ENCODE measurements at regions not wholly inside any gene's neighbourhood (a gene's known extent, or its start where the extent isn't known, plus 50 kb on each side); places are given as distances from the start of the nearest gene placed in this dataset.

DNA sequence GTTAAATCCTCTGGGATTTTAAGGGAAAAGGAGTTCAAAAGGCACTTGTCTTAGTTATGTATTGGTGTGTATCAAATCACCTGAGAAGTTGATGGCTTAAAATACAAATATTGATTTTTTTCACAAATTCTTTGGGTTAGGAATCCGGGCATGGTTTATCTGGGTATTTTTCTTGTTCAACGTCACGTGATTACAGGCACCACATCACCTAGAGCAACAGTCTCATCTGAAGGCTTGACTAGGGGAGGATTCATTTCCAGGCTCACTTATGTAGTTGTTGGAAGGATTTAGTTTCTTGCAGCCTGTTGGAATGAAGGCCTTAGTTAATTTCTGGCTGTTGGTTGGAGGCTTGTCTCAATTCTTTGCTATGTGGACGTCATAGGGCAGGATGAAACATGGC lies 326.1 kb downstream of the STIM2 start:
- no peaks in the 10 kb centered on the region for H3K36me3 ChIP-seq (ENCODE audit: insufficient read depth, low read length)
- H3K27me3 ChIP-seq (ENCODE audit: control insufficient read depth in 1 of 2, insufficient read depth in 2 of 2, low read length in 2 of 2): no peaks in the 10 kb centered on the region
- H3K4me3 ChIP-seq (ENCODE audit: low read depth in 1 of 2, low read length in 2 of 2): no peak overlapping the region
- H3K27ac ChIP-seq (ENCODE audit: low read depth, low read length): no peak overlapping the region
- H3K4me1 ChIP-seq (ENCODE audit: insufficient read depth, low read length): no peaks in the 10 kb centered on the region
- no peak overlapping the region for H3K9ac ChIP-seq (ENCODE audit: low read length)
- no peaks in the 10 kb centered on the region for H3K9me3 ChIP-seq (ENCODE audit: low read length)

DNA sequence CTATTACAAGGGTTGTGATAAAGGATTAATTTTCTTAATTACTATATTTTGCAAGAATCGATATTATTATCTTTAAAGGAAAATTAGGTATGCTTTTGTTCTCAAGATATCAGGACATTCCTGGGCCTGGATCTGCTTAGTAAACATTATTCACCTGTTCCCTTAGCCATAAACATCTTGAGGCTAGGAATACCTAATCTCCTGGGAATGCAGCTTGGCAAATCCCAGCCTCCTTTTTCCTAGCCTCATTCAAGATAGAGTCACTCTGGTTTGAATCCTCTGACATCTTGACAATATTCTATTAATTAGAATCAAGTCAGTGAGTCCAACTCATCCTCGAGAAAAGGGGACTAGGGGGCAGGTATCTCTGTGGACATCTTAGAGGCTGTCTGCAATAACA lies 327.1 kb downstream of the STIM2 start:
- H3K27ac ChIP-seq (ENCODE audit: low read depth, low read length): no peak overlapping the region
- no peaks in the 10 kb centered on the region for H3K4me1 ChIP-seq (ENCODE audit: insufficient read depth, low read length)
- H3K36me3 ChIP-seq (ENCODE audit: insufficient read depth, low read length): no peaks in the 10 kb centered on the region
- H3K9ac ChIP-seq (ENCODE audit: low read length): no peak overlapping the region
- H3K27me3 ChIP-seq (ENCODE audit: control insufficient read depth in 1 of 2, insufficient read depth in 2 of 2, low read length in 2 of 2): no peaks in the 10 kb centered on the region
- no peak overlapping the region for H3K4me3 ChIP-seq (ENCODE audit: low read depth in 1 of 2, low read length in 2 of 2)
- no peaks in the 10 kb centered on the region for H3K9me3 ChIP-seq (ENCODE audit: low read length)

DNA sequence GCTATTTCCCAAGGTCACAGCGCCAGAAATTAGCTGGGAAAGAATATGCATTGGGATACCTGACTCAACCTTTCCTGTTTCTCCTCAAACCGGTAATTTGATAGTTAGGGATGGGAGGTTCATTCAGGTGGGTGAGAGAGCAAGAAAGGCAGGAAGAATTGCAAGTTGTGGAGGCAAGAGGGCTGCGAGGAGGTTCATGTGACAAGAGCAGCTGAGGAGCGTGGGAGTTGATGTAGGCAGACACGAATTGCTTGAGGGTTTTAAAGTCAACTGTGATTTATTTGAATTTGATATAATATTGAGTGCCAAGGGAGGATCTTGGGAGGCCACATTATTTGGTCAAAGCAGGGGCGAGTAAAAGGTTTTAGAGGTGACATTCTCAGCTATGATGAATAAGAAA lies 329.0 kb downstream of the STIM2 start:
- H3K27me3 ChIP-seq (ENCODE audit: control insufficient read depth in 1 of 2, insufficient read depth in 2 of 2, low read length in 2 of 2): no peaks in the 10 kb centered on the region
- no peak overlapping the region for H3K4me3 ChIP-seq (ENCODE audit: low read depth in 1 of 2, low read length in 2 of 2)
- no peaks in the 10 kb centered on the region for H3K36me3 ChIP-seq (ENCODE audit: insufficient read depth, low read length)
- no peak overlapping the region for H3K27ac ChIP-seq (ENCODE audit: low read depth, low read length)
- H3K9ac ChIP-seq (ENCODE audit: low read length): no peak overlapping the region
- H3K4me1 ChIP-seq (ENCODE audit: insufficient read depth, low read length): no peaks in the 10 kb centered on the region
- no peaks in the 10 kb centered on the region for H3K9me3 ChIP-seq (ENCODE audit: low read length)

DNA sequence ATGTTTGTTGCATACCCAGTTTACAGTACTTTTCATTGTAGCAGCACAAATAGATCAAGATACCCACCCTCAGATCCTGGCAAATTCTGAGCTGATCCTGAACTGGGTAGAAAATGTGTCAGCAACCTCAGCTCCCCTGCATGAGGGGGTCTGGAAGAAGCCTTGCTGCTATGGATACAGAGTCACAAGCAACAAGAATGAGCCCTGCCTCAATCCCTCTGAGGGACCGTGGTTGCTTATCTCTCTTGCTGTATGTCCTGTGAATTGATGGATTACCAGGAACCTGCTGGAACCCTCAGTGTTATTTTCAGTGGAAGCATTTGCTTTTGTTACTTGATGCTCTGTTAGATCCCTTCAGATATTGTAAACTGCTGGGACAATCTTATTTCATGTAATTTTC lies 331.0 kb downstream of the STIM2 start:
- Histone ChIP-seq H3K4me3 (ENCODE audit: low read depth in 1 of 2, low read length in 2 of 2) (no peak overlapping the region), H3K4me1 (ENCODE audit: insufficient read depth, low read length) (no peaks in the 10 kb centered on the region), H3K36me3 (ENCODE audit: insufficient read depth, low read length) (no peaks in the 10 kb centered on the region), H3K9ac (ENCODE audit: low read length) (no peak overlapping the region), H3K9me3 (ENCODE audit: low read length) (no peaks in the 10 kb centered on the region), H3K27me3 (ENCODE audit: control insufficient read depth in 1 of 2, insufficient read depth in 2 of 2, low read length in 2 of 2) (no peaks in the 10 kb centered on the region), H3K27ac (ENCODE audit: low read depth, low read length) (no peak overlapping the region)

DNA sequence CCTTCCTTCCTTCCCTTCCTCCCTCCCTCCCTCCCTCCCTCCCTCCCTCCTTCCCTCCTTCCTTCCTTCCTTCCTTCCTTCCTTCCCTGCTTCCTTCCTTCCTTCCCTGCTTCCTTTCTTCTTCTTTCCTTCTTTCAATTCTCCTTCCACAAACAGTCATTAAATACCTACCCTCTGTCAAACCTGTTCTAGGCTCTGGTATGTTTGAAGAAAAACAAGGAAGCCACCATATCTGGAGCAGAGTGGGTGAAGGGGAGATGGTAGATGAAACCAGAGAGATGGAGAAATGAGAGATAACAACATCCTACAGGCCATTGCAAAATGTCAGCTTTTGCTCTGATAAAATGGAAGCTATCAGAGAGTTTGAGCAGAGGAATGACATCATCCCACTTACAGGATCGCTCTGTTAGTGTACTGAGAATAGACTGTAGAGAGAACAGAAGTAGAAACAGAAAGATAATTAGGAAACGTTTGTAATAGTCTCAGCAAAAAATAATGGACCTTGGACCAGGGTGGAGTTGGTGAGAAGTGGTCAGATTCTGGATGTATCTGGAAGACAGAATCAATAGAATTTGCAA lies 334.0 kb downstream of the STIM2 start:
- Histone ChIP-seq H3K4me3 (ENCODE audit: low read depth in 1 of 2, low read length in 2 of 2) (no peak overlapping the region), H3K36me3 (ENCODE audit: insufficient read depth, low read length) (no peaks in the 10 kb centered on the region), H3K27me3 (ENCODE audit: control insufficient read depth in 1 of 2, insufficient read depth in 2 of 2, low read length in 2 of 2) (no peaks in the 10 kb centered on the region), H3K9me3 (ENCODE audit: low read length) (no peaks in the 10 kb centered on the region), H3K27ac (ENCODE audit: low read depth, low read length) (no peak overlapping the region), H3K9ac (ENCODE audit: low read length) (no peak overlapping the region), H3K4me1 (ENCODE audit: insufficient read depth, low read length) (no peaks in the 10 kb centered on the region)

DNA sequence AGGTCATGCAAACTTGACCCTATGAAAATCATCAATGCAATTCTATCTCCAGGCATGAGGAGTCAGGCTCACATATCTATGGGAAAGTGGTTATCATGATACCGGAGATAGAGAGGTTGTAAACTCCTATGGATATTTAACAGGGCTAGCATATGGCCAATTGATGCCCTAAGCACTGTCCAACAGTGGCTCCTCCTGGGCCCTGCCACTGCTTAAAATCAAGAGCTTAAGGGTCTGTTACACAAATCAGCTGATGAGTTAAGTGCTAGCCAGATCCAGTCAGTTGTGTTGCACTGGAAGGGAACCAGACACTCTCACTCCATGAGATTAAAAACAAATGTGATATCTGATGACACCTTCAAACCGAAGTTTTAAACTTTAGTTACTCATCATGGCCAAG lies 337.6 kb downstream of the STIM2 start:
- no peaks in the 10 kb centered on the region for H3K4me1 ChIP-seq (ENCODE audit: insufficient read depth, low read length)
- H3K27ac ChIP-seq (ENCODE audit: low read depth, low read length): no peak overlapping the region
- H3K27me3 ChIP-seq (ENCODE audit: control insufficient read depth in 1 of 2, insufficient read depth in 2 of 2, low read length in 2 of 2): no peaks in the 10 kb centered on the region
- no peaks in the 10 kb centered on the region for H3K9me3 ChIP-seq (ENCODE audit: low read length)
- no peak overlapping the region for H3K9ac ChIP-seq (ENCODE audit: low read length)
- H3K36me3 ChIP-seq (ENCODE audit: insufficient read depth, low read length): no peaks in the 10 kb centered on the region
- H3K4me3 ChIP-seq (ENCODE audit: low read depth in 1 of 2, low read length in 2 of 2): no peak overlapping the region

DNA sequence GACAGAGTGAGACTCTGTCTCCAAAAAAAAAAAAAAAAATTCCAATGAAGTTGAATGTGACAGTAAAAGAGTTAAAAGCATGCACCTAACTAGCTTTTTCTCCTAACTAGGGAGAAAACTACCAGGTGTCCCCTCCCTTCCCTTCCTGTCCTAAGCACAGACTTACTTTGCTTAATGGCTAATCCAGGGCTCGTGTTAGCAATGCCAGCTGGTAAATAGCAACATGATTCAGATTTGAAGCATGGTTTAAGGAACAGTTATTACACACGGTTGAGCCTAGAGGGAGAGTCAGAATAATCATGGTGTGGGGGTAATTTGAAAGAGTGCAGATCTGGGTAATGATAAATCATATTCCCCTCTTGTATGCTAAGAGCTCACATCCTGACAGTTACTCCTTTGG lies 338.3 kb downstream of the STIM2 start:
- Histone ChIP-seq H3K9ac (ENCODE audit: low read length) (no peak overlapping the region), H3K4me1 (ENCODE audit: insufficient read depth, low read length) (no peaks in the 10 kb centered on the region), H3K27me3 (ENCODE audit: control insufficient read depth in 1 of 2, insufficient read depth in 2 of 2, low read length in 2 of 2) (no peaks in the 10 kb centered on the region), H3K4me3 (ENCODE audit: low read depth in 1 of 2, low read length in 2 of 2) (no peak overlapping the region), H3K36me3 (ENCODE audit: insufficient read depth, low read length) (no peaks in the 10 kb centered on the region), H3K27ac (ENCODE audit: low read depth, low read length) (no peak overlapping the region), H3K9me3 (ENCODE audit: low read length) (no peaks in the 10 kb centered on the region)

DNA sequence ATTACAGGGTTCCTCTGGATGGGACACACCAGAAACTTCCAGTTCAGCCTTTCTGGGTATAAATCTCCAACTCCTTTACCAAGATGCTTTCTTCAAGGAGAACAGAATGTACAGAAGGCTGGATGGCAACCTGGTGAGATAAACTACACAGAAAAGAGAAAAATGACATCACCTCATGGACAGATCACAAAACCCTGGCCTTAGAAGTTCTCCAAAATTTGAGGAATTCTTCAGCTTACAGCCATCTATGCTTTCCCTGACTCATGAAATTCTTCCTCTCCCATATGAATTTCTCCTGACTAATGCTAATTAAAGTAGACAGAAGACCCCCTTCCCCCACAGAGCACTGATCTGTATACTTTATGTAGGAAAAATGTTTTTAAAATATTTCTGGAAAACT lies 345.4 kb downstream of the STIM2 start:
- no peak overlapping the region for H3K4me3 ChIP-seq (ENCODE audit: low read depth in 1 of 2, low read length in 2 of 2)
- no peaks in the 10 kb centered on the region for H3K9me3 ChIP-seq (ENCODE audit: low read length)
- no peaks in the 10 kb centered on the region for H3K27me3 ChIP-seq (ENCODE audit: control insufficient read depth in 1 of 2, insufficient read depth in 2 of 2, low read length in 2 of 2)
- no peak overlapping the region for H3K27ac ChIP-seq (ENCODE audit: low read depth, low read length)
- H3K9ac ChIP-seq (ENCODE audit: low read length): no peak overlapping the region
- no peaks in the 10 kb centered on the region for H3K36me3 ChIP-seq (ENCODE audit: insufficient read depth, low read length)
- H3K4me1 ChIP-seq (ENCODE audit: insufficient read depth, low read length): no peaks in the 10 kb centered on the region

DNA sequence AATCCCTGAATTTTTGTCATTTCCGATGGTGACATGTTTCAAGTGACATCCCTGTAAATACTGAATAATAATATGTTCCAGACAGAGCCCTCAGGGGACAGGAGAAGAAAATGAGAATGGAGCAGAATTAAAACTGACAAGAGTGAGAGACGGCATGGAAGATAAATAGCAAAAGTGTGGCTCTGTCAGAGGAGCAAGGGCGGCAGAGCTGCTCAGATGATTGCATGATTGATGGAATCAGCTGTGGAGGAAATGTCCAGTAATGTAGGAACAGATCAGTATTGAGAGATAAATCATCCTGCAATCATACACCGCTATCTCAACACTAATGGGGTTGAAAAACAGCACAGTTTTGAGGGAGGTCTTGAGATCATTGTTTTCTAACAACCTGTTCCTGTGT lies 350.3 kb downstream of the STIM2 start:
- no peak overlapping the region for H3K4me3 ChIP-seq (ENCODE audit: low read depth in 1 of 2, low read length in 2 of 2)
- no peaks in the 10 kb centered on the region for H3K27me3 ChIP-seq (ENCODE audit: control insufficient read depth in 1 of 2, insufficient read depth in 2 of 2, low read length in 2 of 2)
- H3K9me3 ChIP-seq (ENCODE audit: low read length): no peaks in the 10 kb centered on the region
- no peak overlapping the region for H3K9ac ChIP-seq (ENCODE audit: low read length)
- no peak overlapping the region for H3K27ac ChIP-seq (ENCODE audit: low read depth, low read length)
- H3K4me1 ChIP-seq (ENCODE audit: insufficient read depth, low read length): no peaks in the 10 kb centered on the region
- H3K36me3 ChIP-seq (ENCODE audit: insufficient read depth, low read length): no peaks in the 10 kb centered on the region

DNA sequence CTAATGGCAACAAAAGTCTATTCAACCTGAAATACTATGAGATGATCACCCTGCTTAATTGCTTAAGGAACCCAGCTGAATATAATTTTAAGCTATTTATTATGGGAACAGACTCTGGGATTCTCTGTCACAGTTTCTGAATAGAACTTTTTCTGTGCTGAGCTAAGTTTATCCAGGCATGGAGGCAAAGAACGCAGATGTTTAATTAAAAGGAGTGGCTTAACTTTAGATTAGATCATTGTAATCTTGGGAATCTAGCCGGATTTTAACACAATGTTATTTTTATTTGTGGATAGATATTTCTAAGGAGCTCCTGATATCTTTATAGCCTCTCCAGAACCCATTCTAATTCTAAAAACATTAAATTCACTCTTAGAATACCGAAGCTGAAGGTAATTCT lies 353.4 kb downstream of the STIM2 start:
- Histone ChIP-seq H3K36me3 (ENCODE audit: insufficient read depth, low read length) (no peaks in the 10 kb centered on the region), H3K9me3 (ENCODE audit: low read length) (no peaks in the 10 kb centered on the region), H3K4me1 (ENCODE audit: insufficient read depth, low read length) (no peaks in the 10 kb centered on the region), H3K9ac (ENCODE audit: low read length) (no peak overlapping the region), H3K27ac (ENCODE audit: low read depth, low read length) (no peak overlapping the region), H3K27me3 (ENCODE audit: control insufficient read depth in 1 of 2, insufficient read depth in 2 of 2, low read length in 2 of 2) (no peaks in the 10 kb centered on the region), H3K4me3 (ENCODE audit: low read depth in 1 of 2, low read length in 2 of 2) (no peak overlapping the region)

DNA sequence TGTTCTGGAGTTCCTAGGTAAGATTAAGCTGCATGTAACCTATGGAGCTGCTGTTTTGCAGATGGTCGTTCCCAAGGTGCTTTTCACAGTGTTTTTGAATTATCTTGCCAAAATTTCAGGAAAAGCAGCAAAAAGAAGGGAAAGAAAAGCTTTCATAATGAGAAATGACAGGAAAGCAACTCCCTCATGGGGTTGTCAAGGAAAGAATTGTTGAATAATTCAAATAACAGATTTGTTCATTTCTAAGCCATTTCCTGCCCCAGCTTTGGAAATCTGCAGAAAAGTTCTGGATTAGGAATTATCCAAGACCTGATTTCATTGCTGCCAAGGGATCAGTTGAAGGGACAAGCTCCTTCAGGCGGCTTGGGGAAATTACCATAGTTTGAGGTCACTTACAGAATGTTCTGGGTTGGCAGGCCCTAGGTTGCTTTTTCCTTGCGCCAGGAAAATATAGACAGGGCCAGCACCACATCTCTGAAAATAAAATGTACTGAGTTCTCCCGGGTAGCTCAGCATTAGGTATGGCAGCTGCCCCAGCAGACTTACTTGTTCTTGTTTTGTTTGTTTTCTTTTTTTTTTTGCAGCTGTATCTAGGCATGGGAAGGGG lies 354.7 kb downstream of the STIM2 start:
- H3K36me3 ChIP-seq (ENCODE audit: insufficient read depth, low read length): no peaks in the 10 kb centered on the region
- no peaks in the 10 kb centered on the region for H3K9me3 ChIP-seq (ENCODE audit: low read length)
- H3K4me1 ChIP-seq (ENCODE audit: insufficient read depth, low read length): no peaks in the 10 kb centered on the region
- no peak overlapping the region for H3K4me3 ChIP-seq (ENCODE audit: low read depth in 1 of 2, low read length in 2 of 2)
- no peak overlapping the region for H3K9ac ChIP-seq (ENCODE audit: low read length)
- no peaks in the 10 kb centered on the region for H3K27me3 ChIP-seq (ENCODE audit: control insufficient read depth in 1 of 2, insufficient read depth in 2 of 2, low read length in 2 of 2)
- H3K27ac ChIP-seq (ENCODE audit: low read depth, low read length): no peak overlapping the region

DNA sequence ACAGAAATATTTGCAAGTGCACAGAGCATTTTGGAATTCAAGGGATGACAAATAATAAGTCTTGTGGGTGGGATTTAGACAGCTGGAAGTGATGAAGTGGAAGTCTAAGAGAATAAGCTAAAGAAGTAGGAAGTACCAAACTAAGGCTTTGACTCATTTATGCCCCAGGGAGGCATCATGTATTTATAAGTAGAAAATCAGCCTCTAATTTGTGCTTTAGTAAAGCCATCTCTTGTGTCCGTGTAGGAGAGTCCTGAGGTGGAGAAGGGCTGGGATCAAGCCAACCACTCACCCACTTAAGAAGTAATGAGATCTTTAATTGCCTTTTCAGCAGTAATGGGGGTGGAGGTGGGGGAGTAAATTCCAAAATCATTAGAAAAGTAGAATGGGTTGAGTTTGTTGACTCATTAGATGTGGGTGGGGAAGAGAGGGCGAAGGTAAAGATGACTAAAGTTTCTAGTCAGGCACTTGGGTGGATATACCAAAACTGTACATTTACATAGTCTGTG lies 356.7 kb downstream of the STIM2 start:
- Histone ChIP-seq H3K9ac (ENCODE audit: low read length) (no peak overlapping the region), H3K4me1 (ENCODE audit: insufficient read depth, low read length) (no peaks in the 10 kb centered on the region), H3K27me3 (ENCODE audit: control insufficient read depth in 1 of 2, insufficient read depth in 2 of 2, low read length in 2 of 2) (no peaks in the 10 kb centered on the region), H3K27ac (ENCODE audit: low read depth, low read length) (no peak overlapping the region), H3K36me3 (ENCODE audit: insufficient read depth, low read length) (no peaks in the 10 kb centered on the region), H3K4me3 (ENCODE audit: low read depth in 1 of 2, low read length in 2 of 2) (no peak overlapping the region), H3K9me3 (ENCODE audit: low read length) (no peaks in the 10 kb centered on the region)

Data from muscle layer of colon (tissue), 2 donors.